ENCODE measurements at regions not wholly inside any gene's neighbourhood (a gene's known extent, or its start where the extent isn't known, plus 50 kb on each side); places are given as distances from the start of the nearest gene placed in this dataset.

- H3K79me2 ChIP-seq (ENCODE audit: control insufficient read depth, insufficient read depth, low read length) = no peaks in the 10 kb centered on the region
- no peaks in the 10 kb centered on the region for H4K20me1 ChIP-seq (ENCODE audit: control insufficient read depth, extremely low read depth, insufficient read depth, low read length)
- H3K4me2 ChIP-seq (ENCODE audit: control insufficient read depth, extremely low read depth, insufficient read depth, low read depth, low read length) = no peak overlapping the region
- H3K27ac ChIP-seq (ENCODE audit: control insufficient read depth, insufficient read depth, low read length) = no peak overlapping the region
- H3K4me1 ChIP-seq (ENCODE audit: control insufficient read depth, extremely low read depth, insufficient read depth, low read length) = no peaks in the 10 kb centered on the region
- H3K9ac ChIP-seq (ENCODE audit: control insufficient read depth, extremely low read depth, insufficient read depth, low read length) = no peak overlapping the region
- H3K4me3 ChIP-seq (ENCODE audit: control insufficient read depth in 2 of 3, extremely low read depth in 1 of 3, insufficient read depth in 2 of 3, low read depth in 1 of 3, low read length in 3 of 3) = no peak overlapping the region
- DNase-seq (ENCODE audit: low read depth, low spot score) = no peak
- no peaks in the 10 kb centered on the region for H3K9me1 ChIP-seq (ENCODE audit: control insufficient read depth, extremely low read depth, insufficient read depth, low read length)
- no peak for TF ChIP-seq CTCF (optimal IDR thresholded peaks at IDR 0.05 in 1 of 3, IDR thresholded peaks at IDR 0.05 in 1 of 3, conservative IDR thresholded peaks at IDR 0.05 in 1 of 3; ENCODE audit: extremely low read depth in 1 of 3, insufficient read depth in 2 of 3, low read length in 3 of 3)
- no peak for TF ChIP-seq EZH2 (IDR thresholded peaks at IDR 0.05; ENCODE audit: low read length)
- no peak overlapping the region for H2AFZ ChIP-seq (ENCODE audit: control insufficient read depth, low read length)
- no peaks in the 10 kb centered on the region for H3K27me3 ChIP-seq (ENCODE audit: control insufficient read depth, extremely low read depth, insufficient read depth, low read length)
- dilution Hi-C loops (cut with MboI; ENCODE audit: extremely low pct_ligation_motif_present, low sequenced_read_pairs) = no loop called here
- H3K9me3 ChIP-seq (ENCODE audit: control insufficient read depth, low read depth, low read length) = peaks cover 5% of the 10 kb centered on the region
- no peaks in the 10 kb centered on the region for H3K36me3 ChIP-seq (ENCODE audit: control insufficient read depth in 2 of 2, extremely low read depth in 1 of 2, insufficient read depth in 2 of 2, low read length in 2 of 2)
- no peak for FAIRE-seq
Measured at GRCh38 chr19:32178401-32178800, 167.0 kb upstream of the ZNF507 start.

GRCh38 chr19:32178956-32179355 lies 166.5 kb upstream of the ZNF507 start:
- FAIRE-seq = no peak
- dilution Hi-C loops (cut with MboI; ENCODE audit: extremely low pct_ligation_motif_present, low sequenced_read_pairs) = no loop called here
- TF ChIP-seq CTCF (optimal IDR thresholded peaks at IDR 0.05 in 1 of 3, IDR thresholded peaks at IDR 0.05 in 1 of 3, conservative IDR thresholded peaks at IDR 0.05 in 1 of 3; ENCODE audit: extremely low read depth in 1 of 3, insufficient read depth in 2 of 3, low read length in 3 of 3) (no peak), EZH2 (IDR thresholded peaks at IDR 0.05; ENCODE audit: low read length) (no peak)
- Histone ChIP-seq H3K4me2 (ENCODE audit: control insufficient read depth, extremely low read depth, insufficient read depth, low read depth, low read length) (no peak overlapping the region), H3K27me3 (ENCODE audit: control insufficient read depth, extremely low read depth, insufficient read depth, low read length) (no peaks in the 10 kb centered on the region), H3K9me3 (ENCODE audit: control insufficient read depth, low read depth, low read length) (peaks cover 5% of the 10 kb centered on the region), H3K9ac (ENCODE audit: control insufficient read depth, extremely low read depth, insufficient read depth, low read length) (no peak overlapping the region), H3K36me3 (ENCODE audit: control insufficient read depth in 2 of 2, extremely low read depth in 1 of 2, insufficient read depth in 2 of 2, low read length in 2 of 2) (no peaks in the 10 kb centered on the region), H4K20me1 (ENCODE audit: control insufficient read depth, extremely low read depth, insufficient read depth, low read length) (no peaks in the 10 kb centered on the region), H3K79me2 (ENCODE audit: control insufficient read depth, insufficient read depth, low read length) (no peaks in the 10 kb centered on the region), H2AFZ (ENCODE audit: control insufficient read depth, low read length) (no peak overlapping the region), H3K27ac (ENCODE audit: control insufficient read depth, insufficient read depth, low read length) (no peak overlapping the region), H3K4me3 (ENCODE audit: control insufficient read depth in 2 of 3, extremely low read depth in 1 of 3, insufficient read depth in 2 of 3, low read depth in 1 of 3, low read length in 3 of 3) (no peak overlapping the region), H3K9me1 (ENCODE audit: control insufficient read depth, extremely low read depth, insufficient read depth, low read length) (no peaks in the 10 kb centered on the region), H3K4me1 (ENCODE audit: control insufficient read depth, extremely low read depth, insufficient read depth, low read length) (no peaks in the 10 kb centered on the region)
- DNase-seq (ENCODE audit: low read depth, low spot score) = no peak

Data from keratinocyte (primary cell).